RPMI8226 (cell line): ENCODE measurements at regions not wholly inside any gene's neighbourhood (a gene's known extent, or its start where the extent isn't known, plus 50 kb on each side); places are given as distances from the start of the nearest gene placed in this dataset.
"Not testable (repeated sequence)": the region's sequence is repeated elsewhere in the genome, so short reads cannot be mapped to it uniquely, and the experiment has no call there.

Experiments used
- DNase-seq: peaks from one replicate; pipeline ENCODE4 v3.0.0-alpha.2; 2015

DNA sequence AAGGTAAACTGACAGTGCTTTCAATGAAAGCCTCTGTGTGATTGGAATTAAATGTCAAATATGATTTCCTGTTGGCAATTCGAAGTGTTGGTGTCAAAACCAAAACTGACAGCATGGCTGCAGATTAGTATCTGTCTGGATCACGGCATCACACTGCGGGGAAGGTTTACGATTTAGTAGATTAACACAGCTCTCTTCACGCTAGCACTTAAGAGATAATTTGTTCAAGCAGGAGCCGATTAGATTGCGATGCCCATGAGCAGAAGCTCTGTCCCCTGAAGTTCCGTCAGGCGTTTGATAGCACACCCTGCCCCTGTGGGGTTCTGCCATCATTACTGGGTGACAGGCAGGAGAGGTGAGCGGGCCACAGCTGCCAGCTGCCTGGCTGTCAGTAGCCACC is 279.5 kb upstream of the AUTS2 start:
- DNase-seq: no peak

DNA sequence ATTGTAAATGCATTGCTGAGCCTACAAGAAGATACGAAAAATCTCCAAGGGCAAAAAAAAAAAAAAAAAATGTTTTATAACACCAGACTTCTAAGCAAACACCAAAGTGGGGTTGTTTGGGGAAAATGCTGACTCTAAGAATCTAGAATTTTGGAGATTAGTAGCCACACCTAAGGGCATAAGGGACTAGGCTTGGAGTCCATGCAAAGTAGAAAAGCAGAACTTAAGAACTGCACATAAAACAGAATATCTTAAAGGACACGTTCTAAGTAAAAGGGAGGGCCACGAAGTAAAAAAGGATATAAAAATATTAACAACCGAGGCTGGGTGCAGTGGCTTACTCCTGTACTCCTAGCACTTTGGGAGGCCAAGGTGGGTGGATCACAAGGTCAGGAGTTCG is 269.8 kb upstream of the AUTS2 start:
- no peak for DNase-seq

DNA sequence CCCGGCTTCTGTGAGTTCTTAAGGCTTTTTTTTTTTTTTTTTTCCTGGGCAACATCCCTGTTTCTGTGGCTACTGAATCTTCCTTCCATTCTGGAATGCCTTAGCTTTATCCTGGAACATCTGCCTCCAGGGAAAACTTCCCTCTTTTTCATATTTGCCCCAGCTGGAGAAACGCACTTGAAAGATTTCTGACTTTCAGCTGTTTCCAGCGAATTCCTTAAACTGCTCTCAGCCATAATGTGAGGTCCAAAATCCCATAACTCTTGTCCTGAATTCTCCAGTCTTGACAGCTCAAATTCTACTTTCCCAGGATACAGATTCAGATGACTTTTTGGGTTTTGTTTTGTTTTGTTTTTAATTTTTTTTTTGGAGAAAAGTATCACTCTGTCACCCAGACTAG is 263.6 kb upstream of the AUTS2 start:
- no peak for DNase-seq

DNA sequence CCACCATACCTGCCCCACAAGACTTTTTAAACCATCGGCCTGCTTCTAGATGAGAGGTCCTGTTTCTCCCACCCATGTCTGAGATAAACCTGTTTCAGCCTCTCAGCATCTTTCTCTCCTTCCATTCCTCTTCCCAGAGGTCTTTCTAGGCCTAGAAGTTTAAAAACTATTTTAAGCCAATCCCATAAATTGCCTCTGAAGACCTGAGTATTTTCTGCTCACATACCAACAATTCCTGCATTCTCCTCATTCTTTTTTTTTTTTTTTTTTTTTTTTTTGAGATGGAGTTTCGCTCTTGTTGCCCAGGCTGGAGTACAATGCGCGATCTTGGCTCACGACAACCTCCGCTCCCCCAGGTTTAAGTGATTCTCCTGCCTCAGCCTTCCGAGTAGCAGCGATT is 262.9 kb upstream of the AUTS2 start:
- no peak for DNase-seq

DNA sequence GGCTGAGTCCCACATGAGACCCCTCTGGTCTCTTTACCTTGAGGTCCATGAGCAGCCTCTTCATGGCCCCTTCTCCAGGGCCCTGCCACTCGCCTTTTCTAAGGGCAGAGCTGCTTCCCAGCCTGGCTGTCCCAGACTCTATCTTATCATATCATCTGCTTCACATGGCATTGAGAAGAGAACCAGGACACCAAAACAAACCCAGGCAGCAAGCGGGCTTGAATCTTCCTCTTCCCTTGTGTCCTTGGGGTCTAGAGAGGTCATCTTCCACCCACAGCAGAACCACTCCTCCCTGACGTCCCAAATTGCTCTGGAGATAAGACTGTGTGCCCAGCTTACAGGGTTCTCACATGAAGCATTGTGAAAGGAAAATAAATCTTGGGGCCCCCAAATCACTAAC is 261.3 kb upstream of the AUTS2 start:
- no peak for DNase-seq

DNA sequence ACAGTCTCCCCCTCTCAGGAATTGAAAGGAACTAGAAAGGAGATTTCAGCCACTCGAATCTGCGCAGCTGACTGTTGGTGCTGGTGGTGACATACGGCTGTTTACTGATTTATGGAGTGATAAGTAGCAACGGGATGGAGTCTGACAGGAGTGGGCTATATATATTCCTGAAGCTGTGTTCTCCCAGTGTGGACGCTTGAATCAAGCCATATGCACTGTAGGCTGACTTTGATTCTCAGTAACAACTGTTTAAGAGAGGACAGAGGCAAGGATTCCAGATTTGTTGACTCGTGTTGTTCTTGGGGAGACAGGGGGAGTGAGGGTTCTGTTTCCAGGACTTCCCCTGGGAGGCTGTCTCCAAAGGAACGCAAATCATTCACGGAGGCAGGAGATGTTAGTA is 260.1 kb upstream of the AUTS2 start:
- DNase-seq: no peak

DNA sequence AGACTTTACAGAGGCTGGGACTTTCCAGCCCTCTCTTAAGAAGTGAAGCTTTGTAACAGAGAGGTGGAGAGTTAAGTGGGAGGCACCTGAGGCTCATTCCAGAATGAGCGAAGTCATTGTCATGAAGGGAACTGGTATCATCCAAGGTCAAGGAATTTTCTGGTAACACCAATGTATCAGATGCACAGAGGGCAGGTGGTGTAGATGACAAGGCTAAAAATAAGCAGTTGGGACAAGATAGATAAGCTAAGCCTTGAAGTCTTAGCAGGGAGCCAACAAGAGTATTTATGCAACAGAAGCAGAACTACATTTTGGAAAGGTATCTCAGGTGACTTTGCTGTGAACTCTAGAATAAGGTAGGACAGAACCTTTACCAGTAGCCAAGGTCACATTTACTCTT is 257.0 kb upstream of the AUTS2 start:
- no peak for DNase-seq

DNA sequence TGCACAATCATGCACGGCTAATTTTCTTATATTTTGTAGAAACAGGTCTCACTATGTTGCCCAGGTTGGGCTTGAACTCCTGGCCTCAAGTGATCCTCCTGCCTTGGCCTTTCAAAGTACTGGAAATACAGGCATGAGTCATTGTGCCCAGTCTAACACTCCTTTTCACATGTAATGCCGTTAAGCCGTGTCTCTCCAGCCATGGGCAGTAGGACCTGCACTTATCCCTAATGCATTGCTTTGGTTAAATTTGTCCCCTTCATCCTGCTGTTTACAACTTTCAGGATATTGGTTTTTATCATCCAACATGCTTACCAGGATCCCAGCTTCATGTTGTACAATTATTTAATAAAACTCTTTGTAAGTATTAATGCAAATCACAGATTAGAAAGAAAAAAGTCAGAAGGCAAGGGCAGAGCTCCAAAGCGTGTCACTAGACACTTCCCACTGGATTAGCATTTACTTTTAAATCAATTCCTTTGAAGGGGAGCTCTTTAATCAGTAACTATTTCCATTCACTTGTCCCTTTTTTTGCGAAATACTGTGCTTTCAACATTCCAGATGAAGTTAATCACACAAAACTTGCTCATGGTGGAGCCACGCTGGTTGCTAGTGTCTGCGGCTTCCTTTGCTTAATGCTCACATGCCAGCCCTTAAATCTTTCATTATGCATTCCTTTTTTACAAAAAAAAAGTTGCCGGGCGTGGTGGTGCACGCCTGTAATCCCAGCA is 256.0 kb upstream of the AUTS2 start:
- no peak for DNase-seq

DNA sequence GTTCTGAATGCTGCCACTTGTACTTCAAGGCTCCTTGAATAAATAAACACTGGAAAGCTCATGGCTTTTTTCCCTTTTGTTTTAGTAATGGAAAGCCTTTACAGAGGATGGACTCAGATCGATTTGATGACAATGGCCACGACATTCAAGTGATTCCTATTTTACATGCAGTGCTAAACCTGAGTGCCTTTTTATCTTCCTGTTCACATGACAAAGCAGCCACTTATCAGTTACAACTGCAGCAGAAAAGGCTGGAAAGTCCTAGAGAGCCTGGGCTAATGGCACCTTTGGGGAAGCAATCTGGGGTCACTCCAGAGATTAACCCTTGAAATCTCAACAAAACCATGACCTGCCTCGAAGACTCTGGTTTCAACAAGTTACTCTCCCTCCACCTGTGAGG is 249.0 kb upstream of the AUTS2 start:
- DNase-seq: no peak

DNA sequence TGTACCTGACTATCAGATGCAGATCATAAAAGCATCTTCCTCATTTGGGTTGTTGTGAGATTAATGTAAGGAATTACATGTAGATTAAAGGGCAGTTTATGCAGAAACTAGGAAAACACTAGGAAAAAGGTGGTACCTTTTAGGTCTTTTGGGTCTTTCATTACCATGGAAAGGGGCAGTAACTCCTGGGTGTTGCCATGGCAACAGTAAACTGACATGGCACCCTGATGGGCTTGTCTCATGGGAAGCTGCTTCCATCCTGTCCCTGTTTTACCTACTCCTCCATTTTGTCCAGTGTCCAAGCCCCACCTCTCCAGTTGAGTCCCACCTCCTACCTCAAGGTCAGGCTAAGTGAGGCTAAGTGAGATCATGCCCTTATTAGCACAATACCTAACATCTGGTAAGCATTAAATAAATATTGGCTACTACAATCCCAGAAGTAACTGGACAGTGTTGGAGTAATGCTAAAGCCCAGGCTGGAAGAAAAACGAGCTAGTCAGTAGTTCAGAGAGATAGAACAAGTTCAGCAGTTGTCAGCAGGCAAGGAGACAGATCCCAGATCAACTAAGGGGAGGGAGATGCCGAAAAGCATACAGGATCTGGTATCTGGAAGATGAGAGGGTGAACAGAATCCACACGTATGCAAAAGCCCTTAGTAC is 240.0 kb upstream of the AUTS2 start:
- DNase-seq: no peak

DNA sequence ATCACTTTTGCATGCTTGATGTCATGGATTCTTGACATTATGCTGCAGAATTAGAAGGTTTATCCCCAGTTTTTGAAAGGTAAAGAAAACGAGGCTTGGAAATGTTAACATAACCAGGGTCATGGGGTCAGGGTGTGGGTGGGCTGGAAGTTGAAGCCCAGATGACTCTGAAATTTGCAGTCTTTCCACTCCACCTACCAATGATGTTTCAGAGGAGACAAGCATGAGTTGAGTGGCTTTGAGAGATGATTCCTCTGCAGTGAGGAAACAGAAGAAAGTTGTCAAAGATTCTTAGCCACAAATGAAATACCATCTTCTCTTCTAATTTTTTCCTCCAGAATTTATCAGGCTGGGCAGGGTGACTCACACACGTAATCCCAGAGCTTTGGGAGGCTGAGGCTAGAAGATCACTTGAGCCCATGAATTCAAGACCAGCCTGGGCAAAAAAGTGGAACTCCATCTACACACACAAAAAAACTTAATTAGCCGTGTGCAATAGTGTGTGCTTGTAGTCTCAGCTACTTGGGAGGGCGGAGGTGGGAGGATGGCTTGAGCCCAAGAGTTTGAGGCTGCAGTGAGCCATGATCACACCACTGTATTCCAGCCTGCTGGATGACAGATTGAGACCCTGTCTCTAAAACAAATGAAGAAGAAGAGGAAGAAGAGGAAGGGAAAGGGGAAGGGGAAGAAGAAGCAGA is 239.1 kb upstream of the AUTS2 start:
- DNase-seq: no peak

DNA sequence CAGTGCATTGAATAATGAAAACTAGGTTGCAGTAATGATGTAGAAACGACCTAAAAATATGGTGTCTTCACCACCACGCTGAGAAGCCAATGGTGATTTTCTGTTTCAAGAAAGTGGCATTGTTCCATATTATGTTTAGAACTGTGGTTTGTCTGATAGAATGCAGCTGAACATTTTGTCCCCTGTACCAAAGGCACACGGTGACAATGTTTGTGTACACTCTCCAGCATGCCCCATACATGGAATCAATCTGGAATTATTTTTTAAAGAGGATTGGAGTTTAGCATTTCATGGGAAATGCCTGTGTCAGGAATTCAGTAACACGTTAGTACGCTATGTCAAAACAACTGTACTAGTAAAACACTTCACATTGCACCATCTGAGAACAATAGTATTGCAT is 237.4 kb upstream of the AUTS2 start:
- no peak for DNase-seq

DNA sequence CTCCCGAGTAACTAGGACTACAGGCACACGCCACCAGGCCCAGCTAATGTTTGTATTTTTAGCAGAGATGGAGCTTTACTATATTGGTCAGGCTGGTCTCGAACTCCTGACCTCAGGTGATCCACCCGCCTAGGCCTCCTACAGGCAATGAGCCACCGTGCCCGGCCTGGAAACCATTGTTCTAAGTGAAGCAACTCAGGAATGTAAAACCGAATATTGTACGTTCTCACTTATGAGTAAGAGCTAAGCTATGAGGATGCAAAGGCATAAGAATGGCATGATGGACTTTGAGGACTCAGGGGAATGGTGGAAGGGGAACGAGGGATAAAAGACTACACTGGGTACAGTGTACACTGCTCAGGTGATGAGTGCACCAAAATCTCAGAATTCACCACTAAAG is 235.1 kb upstream of the AUTS2 start:
- DNase-seq: no peak

DNA sequence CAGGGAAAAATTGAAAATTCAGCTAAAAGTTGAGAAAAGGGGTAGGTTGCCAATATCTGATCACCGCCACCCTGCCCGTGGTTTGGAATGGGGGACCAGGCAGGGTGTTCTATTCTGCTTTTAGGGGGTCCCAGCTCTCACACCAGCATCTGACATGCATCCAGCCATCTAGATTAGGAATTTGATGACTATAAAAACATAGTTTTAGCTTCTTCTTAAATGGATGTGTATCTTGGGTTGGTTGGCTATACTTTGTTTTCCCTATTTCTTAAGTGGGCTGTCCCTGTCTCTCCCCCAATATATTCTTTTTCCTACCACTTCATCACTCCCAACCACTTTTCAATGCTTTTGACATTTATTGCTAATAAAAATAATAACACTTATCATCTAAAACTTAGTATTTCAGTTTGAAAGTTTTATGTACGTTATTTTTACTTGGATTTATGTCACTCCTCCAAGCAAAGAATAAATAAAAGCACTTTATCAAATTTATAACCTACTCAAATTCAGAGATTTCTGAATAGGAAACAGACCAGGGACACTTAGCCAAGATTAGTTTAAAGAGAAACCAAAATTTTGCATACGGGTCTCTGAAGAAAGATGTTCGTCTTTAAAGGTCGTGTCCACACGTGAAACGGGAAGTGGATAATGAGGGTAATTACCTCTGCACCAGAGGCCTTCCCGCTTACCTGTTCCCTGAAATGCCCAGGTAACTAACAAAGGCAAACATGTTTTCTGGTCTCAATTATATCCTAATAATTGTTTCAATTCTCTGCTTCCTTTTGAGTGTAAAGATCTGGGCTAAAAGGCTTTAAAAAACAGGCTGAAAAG is 233.2 kb upstream of the AUTS2 start:
- peak; percentile 36 for DNase-seq

DNA sequence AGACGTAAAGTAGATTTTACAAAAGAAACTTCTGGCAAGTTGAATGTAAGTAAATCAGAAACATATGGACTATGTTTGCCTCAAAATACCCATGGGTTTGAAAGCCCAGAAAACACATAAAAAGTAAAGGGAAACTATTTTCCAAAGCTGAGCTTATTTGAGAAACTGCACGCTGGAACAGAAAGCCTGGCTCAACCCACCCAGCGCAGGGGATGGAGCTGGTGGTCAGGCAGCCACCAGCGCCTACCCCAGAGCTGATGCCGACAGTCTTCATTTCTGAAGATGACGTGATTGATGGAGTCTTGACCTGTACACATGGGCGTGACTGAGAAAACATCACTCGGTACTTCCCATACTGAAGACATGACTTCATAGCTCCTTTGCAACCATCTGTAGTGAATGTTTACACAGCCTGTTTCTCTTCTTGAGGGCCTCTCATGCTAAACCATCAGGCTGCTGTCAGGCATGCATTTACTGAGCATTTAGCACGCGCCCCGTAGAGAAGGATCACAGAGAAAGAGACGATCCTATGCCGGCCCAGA is 232.6 kb upstream of the AUTS2 start:
- peak; percentile 40 for DNase-seq

DNA sequence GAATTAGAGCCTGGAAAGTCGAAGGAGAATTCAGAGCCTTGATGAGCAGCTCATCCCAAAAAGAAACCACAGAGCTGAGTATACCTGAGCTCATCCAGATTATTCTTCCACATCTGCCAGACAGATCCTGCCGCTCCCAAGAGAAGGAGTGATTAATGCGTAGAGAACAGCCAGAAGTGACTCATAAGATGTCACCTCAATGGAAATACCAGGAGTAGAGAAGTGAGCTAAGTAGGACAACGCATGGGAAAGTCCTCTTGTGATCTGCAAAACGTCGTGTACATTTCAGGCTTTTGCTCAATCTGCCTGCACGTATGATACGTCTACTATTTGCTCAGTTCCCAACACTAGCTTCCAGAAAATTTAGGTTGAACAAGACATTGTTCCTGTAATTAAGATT is 230.5 kb upstream of the AUTS2 start:
- DNase-seq: no peak

DNA sequence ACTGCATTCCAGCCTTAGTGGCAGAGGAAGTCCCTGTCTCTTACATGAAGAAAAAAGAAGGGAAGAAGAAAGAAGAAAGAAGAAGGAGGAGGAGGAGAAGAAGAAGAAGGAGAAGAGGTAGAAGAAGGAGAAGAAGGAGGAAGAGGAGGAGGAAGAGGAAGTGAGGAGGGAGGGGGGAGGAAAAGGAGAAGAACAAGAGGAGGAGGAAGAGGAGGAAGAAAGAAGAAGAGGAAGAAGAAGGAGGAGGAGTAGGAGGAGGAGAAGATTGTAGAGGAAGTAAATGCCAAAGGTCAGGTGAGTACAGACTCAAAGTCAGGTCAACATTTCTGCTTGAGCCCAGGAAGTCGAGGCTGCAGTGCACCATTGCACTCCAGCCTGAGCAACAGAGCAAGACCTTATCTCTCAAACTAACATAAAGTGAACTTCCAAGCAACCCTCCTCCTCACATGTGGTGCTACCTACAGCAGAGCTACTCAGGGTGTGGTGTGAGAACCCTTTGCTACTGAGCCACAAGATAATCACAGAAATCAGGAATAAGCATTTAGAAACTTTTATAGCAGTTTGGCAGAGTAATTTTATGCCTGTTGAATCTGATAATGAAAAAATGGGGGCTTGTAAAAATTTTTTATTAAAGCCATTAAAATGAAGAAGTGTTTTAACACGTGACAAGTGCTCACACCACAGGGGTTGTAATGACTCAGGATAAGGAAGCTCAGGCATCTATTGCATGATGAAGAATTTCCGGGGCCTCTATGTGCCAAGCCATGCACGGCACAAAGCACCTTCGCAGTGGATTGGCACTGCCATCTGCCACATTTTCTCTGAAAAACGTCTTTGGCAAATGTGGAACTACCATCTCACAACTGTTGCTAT is 224.9 kb upstream of the AUTS2 start:
- peak; percentile 46 for DNase-seq

DNA sequence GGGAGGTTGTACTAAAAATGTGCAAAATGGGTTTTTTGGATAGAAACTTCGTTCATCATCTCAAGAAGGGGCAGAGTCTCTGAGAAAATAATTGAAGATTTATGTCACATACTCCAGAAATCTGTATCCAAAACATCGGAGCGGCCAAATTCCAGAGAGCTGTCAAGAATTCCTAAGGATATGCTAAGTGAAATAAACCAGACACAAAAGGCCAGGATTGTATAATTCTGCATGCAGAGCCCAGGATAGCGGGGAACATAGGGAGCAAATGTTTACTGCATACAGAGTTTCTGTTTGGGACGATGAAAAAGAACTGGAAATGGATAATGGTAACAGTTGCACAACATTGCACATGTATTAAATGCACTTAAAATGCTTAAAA is 224.2 kb upstream of the AUTS2 start:
- no peak for DNase-seq

DNA sequence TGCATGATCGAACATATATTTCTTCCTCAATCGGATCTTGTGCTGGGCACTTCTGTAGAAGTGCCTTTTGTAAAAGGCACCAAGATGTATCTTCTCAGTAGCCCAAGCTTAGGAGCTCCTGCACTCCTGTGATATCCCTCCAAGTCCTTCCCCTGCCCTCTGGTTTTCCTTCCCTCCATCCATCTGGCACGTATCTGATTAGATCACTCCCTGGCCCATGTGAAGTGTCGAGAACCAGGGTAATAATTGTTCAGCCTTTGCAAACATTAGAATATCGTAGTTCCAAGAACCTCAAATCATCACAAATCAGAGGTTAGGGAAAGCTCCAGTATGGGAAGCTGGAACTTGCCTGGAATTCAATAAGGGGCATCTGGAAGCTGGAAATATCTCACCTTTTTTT is 221.1 kb upstream of the AUTS2 start:
- DNase-seq: no peak

DNA sequence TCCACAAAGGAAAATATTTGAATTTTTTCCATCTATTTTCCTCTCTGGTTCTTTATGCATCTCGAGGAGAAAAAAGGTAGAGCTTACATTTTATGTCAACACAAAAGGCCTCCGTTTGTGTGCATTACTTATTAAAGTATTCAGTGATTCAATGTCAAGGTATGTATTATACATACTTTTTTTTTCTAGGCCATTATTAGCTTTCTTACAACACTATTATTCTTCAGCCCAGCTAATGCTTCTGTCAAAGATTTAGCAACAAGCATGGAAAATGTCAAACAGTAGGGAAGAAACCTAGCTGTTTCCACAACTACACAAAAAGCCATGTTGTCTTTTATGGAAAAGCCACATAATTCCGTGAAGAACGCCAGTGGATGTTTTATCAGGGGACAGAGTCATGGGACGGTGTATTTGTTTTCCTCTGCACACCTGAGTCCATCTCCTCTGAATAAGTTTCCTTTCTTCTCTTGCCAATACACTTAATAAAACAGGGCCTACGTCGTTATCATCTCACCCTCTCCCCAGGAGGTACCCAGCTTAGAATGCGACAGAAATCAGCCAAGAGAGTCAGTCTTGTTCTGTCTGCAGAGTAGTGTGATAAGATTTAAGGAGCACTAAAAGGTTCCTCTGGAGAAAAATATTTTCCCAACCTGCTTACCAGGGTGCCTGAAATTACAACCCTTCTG is 209.7 kb upstream of the AUTS2 start:
- no peak for DNase-seq

DNA sequence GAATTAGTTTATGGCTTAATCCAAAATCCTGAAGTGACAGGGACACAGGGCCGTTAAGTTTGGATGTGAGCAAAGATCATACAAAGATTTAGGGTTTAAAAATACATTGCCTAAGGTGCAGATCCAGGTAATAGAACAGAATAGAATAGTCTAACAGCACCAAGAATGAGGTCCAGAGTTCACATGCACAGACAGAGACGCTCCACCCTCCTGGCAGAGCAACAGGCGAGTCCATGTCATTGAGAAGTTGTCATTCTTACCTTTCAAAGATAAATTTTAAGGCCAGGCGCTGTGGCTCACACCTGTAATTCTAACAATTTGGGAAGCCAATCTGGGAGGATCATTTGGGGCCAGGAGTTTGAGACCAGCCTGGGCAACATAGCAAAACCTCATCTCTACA is 209.1 kb upstream of the AUTS2 start:
- no peak for DNase-seq

DNA sequence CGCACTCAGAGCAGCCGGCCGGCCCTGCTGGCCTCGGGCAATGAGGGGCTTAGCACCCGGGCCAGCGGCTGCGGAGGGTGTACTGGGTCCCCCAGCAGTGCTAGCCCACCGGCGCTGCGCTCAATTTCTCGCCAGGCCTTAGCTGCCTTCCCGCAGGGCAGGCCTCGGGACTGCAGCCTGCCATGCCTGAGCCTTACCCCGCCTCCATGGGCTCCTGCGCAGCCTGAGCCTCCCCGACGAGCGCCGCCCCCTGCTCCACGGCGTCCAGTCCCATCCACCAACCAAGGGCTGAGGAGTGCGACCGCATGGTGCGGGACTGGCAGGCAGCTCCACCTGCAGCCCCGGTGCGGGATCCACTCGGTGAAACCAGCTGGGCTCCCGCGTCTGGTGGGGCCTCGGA is 204.4 kb upstream of the AUTS2 start:
- DNase-seq: not testable (repeated sequence)
